Sigmoid colon (tissue), 6 donors: ENCODE measurements at regions not wholly inside any gene's neighbourhood (a gene's known extent, or its start where the extent isn't known, plus 50 kb on each side); places are given as distances from the start of the nearest gene placed in this dataset.

Experiments
- DNase-seq: peaks from one replicate; pipeline ENCODE4 v3.0.0-alpha.2; 2019
- H3K27ac ChIP-seq, 4 donors: fragments of 200-600 bp; sonication (generic); one replicate each; pipeline ENCODE4 v1.5.1; 2016 to 2019; ENCODE audit warnings: mild to moderate bottlenecking in 1 of 4
- H3K27me3 ChIP-seq, 3 donors: fragments of 200-600 bp; sonication (generic); one replicate each; pipeline ENCODE4 v1.5.1; 2019; ENCODE audit warnings: mild to moderate bottlenecking in 1 of 3
- H3K36me3 ChIP-seq, 4 donors: fragments of 200-600 bp; sonication (generic); one replicate each; pipeline ENCODE4 v1.5.1; 2016 to 2019
- H3K4me1 ChIP-seq, 4 donors: fragments of 200-600 bp; sonication (generic); one replicate each; pipeline ENCODE4 v1.5.1; 2017 to 2019
- H3K4me3 ChIP-seq, 4 donors: fragments of 200-600 bp; sonication (generic); one replicate each; pipeline ENCODE4 v1.5.1; 2017 to 2019; ENCODE audit warnings: mild to moderate bottlenecking in 2 of 4, moderate library complexity in 1 of 4
- H3K9me3 ChIP-seq, 4 donors: fragments of 200-600 bp in 3 of 4; sonication (generic) in 3 of 4; one replicate each; pipeline versions ENCODE4 v1.5.1 to v1.6.1; 2013 to 2019
- CTCF ChIP-seq, 4 experiments: fragments of 450-650 bp in 3 of 4; fragments of 200-600 bp in 1 of 4; IDR thresholded peaks; one replicate each; pipeline ENCODE4 v1.5.1; 2016 to 2019; ENCODE audit warnings: antibody characterized with exemption in 4 of 4, mild to moderate bottlenecking in 3 of 4, moderate library complexity in 2 of 4
- EP300 ChIP-seq, 4 donors: sonication (generic); formaldehyde crosslinking; IDR thresholded peaks; one replicate each; pipeline ENCODE4 v1.6.1; 2017; ENCODE audit warnings: antibody characterized with exemption in 4 of 4
- POLR2A ChIP-seq, 2 donors: fragments of 450-650 bp; IDR thresholded peaks; one replicate each; pipeline ENCODE4 v1.6.1; 2016; ENCODE audit warnings: antibody characterized with exemption in 2 of 2, mild to moderate bottlenecking in 2 of 2, moderate library complexity in 2 of 2
- POLR2AphosphoS5 ChIP-seq, 4 donors: sonication (generic); formaldehyde crosslinking; IDR thresholded peaks; one replicate each; pipeline ENCODE4 v1.6.1; 2017; ENCODE audit warnings: antibody characterized with exemption in 4 of 4
- WGBS, 2 donors: extraction: QIAGEN DNeasy Blood & Tissue Kit; methylation state at CpG; one replicate each; pipeline ENCODE4 v1.1.7; 2013; 5-methylcytosine and 5-hydroxymethylcytosine counted together
- intact Hi-C: fragments of 100-400 bp; cut with DNase I; formaldehyde crosslinking; loops from one replicate; pipeline ENCODE4 v1.15.1; 2023
- donor health status: healthy with polysubstance abuse.
- donor health status: healthy.

GRCh38 chr20:23179766-23180403, 93.8 kb upstream of the CD93 start:
- H3K36me3 ChIP-seq: no peaks in the 10 kb centered on the region
- intact Hi-C loops: no loop called here
- H3K9me3 ChIP-seq: peaks cover 0 to 18% (median 3%) of the 10 kb centered on the region in 4 donors
- peak overlapping the region in 1 of 4 donors; percentile 14 for H3K27ac ChIP-seq
- no peaks in the 10 kb centered on the region for H3K4me1 ChIP-seq
- H3K27me3 ChIP-seq: no peaks in the 10 kb centered on the region
- no peak overlapping the region for H3K4me3 ChIP-seq
- 76 to 78% methylated on average over 1 of the region's 1 CpG for WGBS, 2 donors
- TF ChIP-seq POLR2AphosphoS5 (IDR thresholded peaks at IDR 0.05) (no peak), CTCF (IDR thresholded peaks at IDR 0.05) (no peak), EP300 (IDR thresholded peaks at IDR 0.05) (no peak), POLR2A (IDR thresholded peaks at IDR 0.05) (no peak)
- DNase-seq: no peak

- no peaks in the 10 kb centered on the region for H3K36me3 ChIP-seq
- no peak overlapping the region for H3K4me3 ChIP-seq
- no peaks in the 10 kb centered on the region for H3K4me1 ChIP-seq
- no peaks in the 10 kb centered on the region for H3K27me3 ChIP-seq
- intact Hi-C loops: no loop called here
- 25% methylated on average over 3 of the region's 3 CpGs for WGBS, 2 donors
- no peak overlapping the region for H3K27ac ChIP-seq
- no peak for DNase-seq
- TF ChIP-seq EP300 (IDR thresholded peaks at IDR 0.05): no peak
- no peak for TF ChIP-seq POLR2A (IDR thresholded peaks at IDR 0.05)
- TF ChIP-seq POLR2AphosphoS5 (IDR thresholded peaks at IDR 0.05): no peak
- no peak for TF ChIP-seq CTCF (IDR thresholded peaks at IDR 0.05)
- peaks cover 0 to 16% (median 3%) of the 10 kb centered on the region in 4 donors for H3K9me3 ChIP-seq
Measured at GRCh38 chr20:23178806-23179205, 92.7 kb upstream of the CD93 start.

- Histone ChIP-seq H3K36me3 (no peaks in the 10 kb centered on the region), H3K9me3 (peaks cover 0 to 16% (median 3%) of the 10 kb centered on the region in 4 donors), H3K4me1 (no peaks in the 10 kb centered on the region), H3K4me3 (no peak overlapping the region), H3K27ac (no peak overlapping the region), H3K27me3 (no peaks in the 10 kb centered on the region)
- 81 to 93% methylated on average over 3 of the region's 3 CpGs for WGBS, 2 donors
- TF ChIP-seq POLR2AphosphoS5 (IDR thresholded peaks at IDR 0.05) (no peak), POLR2A (IDR thresholded peaks at IDR 0.05) (no peak), EP300 (IDR thresholded peaks at IDR 0.05) (no peak)
- intact Hi-C loops: no loop called here
- no peak for DNase-seq
Measured at GRCh38 chr20:23174821-23175220, 88.7 kb upstream of the CD93 start.

- no peaks in the 10 kb centered on the region for H3K4me1 ChIP-seq
- 89 to 91% methylated on average over 4 of the region's 4 CpGs for WGBS, 2 donors
- H3K4me3 ChIP-seq: no peak overlapping the region
- no peak for DNase-seq
- TF ChIP-seq EP300 (IDR thresholded peaks at IDR 0.05) (no peak), POLR2A (IDR thresholded peaks at IDR 0.05) (no peak), CTCF (IDR thresholded peaks at IDR 0.05) (no peak), POLR2AphosphoS5 (IDR thresholded peaks at IDR 0.05) (no peak)
- intact Hi-C loops: no loop called here
- H3K9me3 ChIP-seq: no peaks in the 10 kb centered on the region
- no peak overlapping the region for H3K27ac ChIP-seq
- peaks cover 0 to 4% (median 0%) of the 10 kb centered on the region in 3 donors for H3K27me3 ChIP-seq
- no peaks in the 10 kb centered on the region for H3K36me3 ChIP-seq
Measured at GRCh38 chr20:23167431-23167830, 81.3 kb upstream of the CD93 start.

- WGBS, 2 donors: 80 to 90% methylated on average over 7 of the region's 7 CpGs
Measured at GRCh38 chr20:23166563-23166962, 80.4 kb upstream of the CD93 start.

More at GRCh38 chr20:23166563-23166962, 80.4 kb upstream of the CD93 start:
- Histone ChIP-seq H3K4me3 (no peak overlapping the region), H3K4me1 (no peaks in the 10 kb centered on the region), H3K27me3 (peaks cover 0 to 4% (median 0%) of the 10 kb centered on the region in 3 donors), H3K27ac (no peak overlapping the region), H3K36me3 (no peaks in the 10 kb centered on the region), H3K9me3 (no peaks in the 10 kb centered on the region)
- TF ChIP-seq CTCF (IDR thresholded peaks at IDR 0.05) (no peak), EP300 (IDR thresholded peaks at IDR 0.05) (no peak), POLR2AphosphoS5 (IDR thresholded peaks at IDR 0.05) (no peak), POLR2A (IDR thresholded peaks at IDR 0.05) (no peak)
- intact Hi-C loops: no loop called here
- DNase-seq: no peak
